B cell (primary cell): ENCODE measurements at regions not wholly inside any gene's neighbourhood (a gene's known extent, or its start where the extent isn't known, plus 50 kb on each side); places are given as distances from the start of the nearest gene placed in this dataset.

Experiments used
- ATAC-seq: fragments of 200-7000 bp; cut with Tn5 transposase; one replicate; pipeline ENCODE4 v1.10.0; 2021; ENCODE audit warnings: low read depth, mild to moderate bottlenecking, moderate number of reproducible peaks, moderate library complexity
- CTCF ChIA-PET: fragments of 350-600 bp; sonication (Branson Sonifier 250); formaldehyde crosslinking; loops from one replicate; lab custom pipeline; 2021; ENCODE audit warnings: antibody characterized with exemption, inconsistent platforms; lab: Charles Lee
- POLR2A ChIA-PET: fragments of 350-600 bp; sonication (Branson Sonifier 250); formaldehyde crosslinking; loops from one replicate; lab custom pipeline; 2021; ENCODE audit warnings: antibody characterized with exemption; lab: Charles Lee
- DNase-seq: peaks from one replicate; pipeline ENCODE4 v3.0.0; 2013
- H2AFZ ChIP-seq: 2 replicates; pipeline ENCODE4 v1.6.1; 2012; ENCODE audit warnings: mild to moderate bottlenecking, low read depth, low read length; ENCODE audit not compliant: insufficient read depth, poor library complexity, severe bottlenecking
- H3K27ac ChIP-seq, 2 donors: 1 replicate in 1 of 2; 2 replicates in 1 of 2; pipeline ENCODE4 v1.5.1; 2012 to 2013; ENCODE audit warnings: low read length in 2 of 2, mild to moderate bottlenecking in 2 of 2, moderate library complexity in 1 of 2
- H3K27me3 ChIP-seq, 4 experiments: fragments of 200-600 bp in 1 of 4; sonication (generic) in 1 of 4; replicated peaks in 1 of 4; 1 replicate in 2 of 4; 2 replicates in 2 of 4; pipeline versions ENCODE4 v1.6.1 to v1.7.0; 2013 to 2016; ENCODE audit warnings: low read length in 3 of 4, mild to moderate bottlenecking in 2 of 4, mixed read lengths in 1 of 4, moderate library complexity in 1 of 4; ENCODE audit not compliant: insufficient read depth in 4 of 4, control insufficient read depth in 3 of 4; ENCODE audit errors: control extremely low read depth in 1 of 4
- H3K36me3 ChIP-seq, 2 experiments: replicated peaks in 1 of 2; 1 replicate in 1 of 2; 2 replicates in 1 of 2; pipeline versions ENCODE4 v1.6.1 to v1.7.1; 2013; ENCODE audit warnings: low read length in 1 of 2; ENCODE audit not compliant: insufficient read depth in 2 of 2, control insufficient read depth in 1 of 2; ENCODE audit errors: control extremely low read depth in 1 of 2, extremely low read depth in 1 of 2
- H3K4me1 ChIP-seq, 2 donors: fragments of 200-600 bp in 1 of 2; sonication (generic) in 1 of 2; 1 replicate in 1 of 2; 2 replicates in 1 of 2; pipeline versions ENCODE4 v1.5.1 to v1.6.1; 2013 to 2017; ENCODE audit warnings: low read length in 2 of 2; ENCODE audit not compliant: control insufficient read depth in 2 of 2, insufficient read depth in 2 of 2
- H3K4me2 ChIP-seq: replicated peaks from 2 replicates; pipeline ENCODE3; 2012; ENCODE audit warnings: mild to moderate bottlenecking, low read depth, low read length; ENCODE audit not compliant: poor library complexity, severe bottlenecking
- H3K4me3 ChIP-seq, 5 experiments: fragments of 200-600 bp in 1 of 5; sonication (generic) in 1 of 5; 1 replicate in 3 of 5; 2 replicates in 2 of 5; pipeline versions ENCODE4 v1.5.1 to v1.7.0; 2011 to 2016; ENCODE audit warnings: low read length in 4 of 5, mild to moderate bottlenecking in 4 of 5, low read depth in 2 of 5, control low read depth in 1 of 5, moderate library complexity in 1 of 5; ENCODE audit not compliant: insufficient read depth in 1 of 5; ENCODE audit errors: control extremely low read depth in 1 of 5, extremely low read depth in 1 of 5
- H3K79me2 ChIP-seq: fragments of 200-600 bp; sonication (generic); one replicate; pipeline ENCODE4 v1.6.0; 2016; ENCODE audit warnings: low read length; ENCODE audit not compliant: control insufficient read depth, insufficient read depth
- H3K9ac ChIP-seq: fragments of 200-600 bp; sonication (generic); 2 replicates; pipeline ENCODE4 v1.6.1; 2017; ENCODE audit warnings: mild to moderate bottlenecking, low read length, moderate library complexity
- H3K9me3 ChIP-seq, 3 donors: one replicate each; pipeline versions ENCODE4 v1.6.1 to v1.7.1; 2013; ENCODE audit warnings: low read length in 2 of 3; ENCODE audit not compliant: control insufficient read depth in 2 of 3, insufficient read depth in 1 of 3; ENCODE audit errors: control extremely low read depth in 1 of 3
- H4K20me1 ChIP-seq: 2 replicates; pipeline ENCODE4 v1.6.0; 2012; ENCODE audit warnings: mild to moderate bottlenecking, low read length; ENCODE audit not compliant: insufficient read depth, control insufficient read depth, poor library complexity, severe bottlenecking
- H3K27ac Mint-ChIP-seq: one replicate; pipeline ENCODE4 v1.8.0; 2021; ENCODE audit warnings: mixed read lengths
- H3K27me3 Mint-ChIP-seq: one replicate; pipeline ENCODE4 v1.8.0; 2021; ENCODE audit warnings: mixed read lengths
- H3K4me1 Mint-ChIP-seq: one replicate; pipeline ENCODE4 v1.8.0; 2021; ENCODE audit warnings: mixed read lengths
- H3K4me3 Mint-ChIP-seq: one replicate; pipeline ENCODE4 v1.8.0; 2021; ENCODE audit warnings: mixed read lengths
- H3K9me3 Mint-ChIP-seq: one replicate; pipeline ENCODE4 v1.8.0; 2022; ENCODE audit warnings: mixed read lengths; ENCODE audit not compliant: insufficient read depth
- EZH2 ChIP-seq: IDR thresholded peaks from 2 replicates; pipeline ENCODE4 v1.6.1; 2012; ENCODE audit warnings: borderline replicate concordance, low read depth, mild to moderate bottlenecking, moderate library complexity, low read length; ENCODE audit not compliant: insufficient read depth, poor library complexity, severe bottlenecking
- WGBS: methylation state at CpG from one replicate; pipeline ENCODE4 v1.1.5; 2013; ENCODE audit warnings: missing lambda C conversion rate; ENCODE audit not compliant: insufficient coverage; 5-methylcytosine and 5-hydroxymethylcytosine counted together
- intact Hi-C: fragments of 100-400 bp; cut with micrococcal nuclease; formaldehyde crosslinking; loops from one replicate; pipeline ENCODE4 v1.10.0; 2022
- TF ChIP-seq, protein P1 (sequence below): fragments of 200-600 bp; IDR thresholded peaks from one replicate; pipeline ENCODE4 v1.8.0; 2022; ENCODE audit warnings: antibody characterized with exemption, mild to moderate bottlenecking

DNA sequence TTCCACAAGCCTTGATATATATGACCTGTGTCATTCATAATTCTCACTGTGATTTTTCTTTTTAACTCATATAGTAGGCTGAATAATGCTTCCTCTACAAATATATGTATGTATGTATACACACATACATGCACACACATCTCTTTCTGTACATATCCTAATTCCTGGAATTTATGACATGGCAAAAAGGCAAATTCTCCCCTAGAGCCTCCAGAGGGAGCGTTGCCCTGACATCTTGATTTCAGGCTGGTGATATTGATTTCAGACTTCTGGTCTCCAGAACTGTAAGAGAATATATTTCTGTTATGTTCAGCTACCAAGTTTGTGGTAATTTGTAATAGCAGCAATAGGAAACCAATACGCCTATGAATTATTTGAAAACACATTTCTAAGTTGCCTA is 166.6 kb upstream of the GAS1 start:
- H3K4me1 Mint-ChIP-seq, result no peaks in the 10 kb centered on the region
- H3K27ac ChIP-seq, result no peak overlapping the region
- no peak overlapping the region for H3K4me2 ChIP-seq
- H3K4me3 ChIP-seq, result no peak overlapping the region
- no peak overlapping the region for H3K27ac Mint-ChIP-seq
- H3K27me3 Mint-ChIP-seq, result no peaks in the 10 kb centered on the region
- H3K9ac ChIP-seq, result no peak overlapping the region
- TF ChIP-seq EZH2, result no peak
- TF ChIP-seq, protein P1, sequence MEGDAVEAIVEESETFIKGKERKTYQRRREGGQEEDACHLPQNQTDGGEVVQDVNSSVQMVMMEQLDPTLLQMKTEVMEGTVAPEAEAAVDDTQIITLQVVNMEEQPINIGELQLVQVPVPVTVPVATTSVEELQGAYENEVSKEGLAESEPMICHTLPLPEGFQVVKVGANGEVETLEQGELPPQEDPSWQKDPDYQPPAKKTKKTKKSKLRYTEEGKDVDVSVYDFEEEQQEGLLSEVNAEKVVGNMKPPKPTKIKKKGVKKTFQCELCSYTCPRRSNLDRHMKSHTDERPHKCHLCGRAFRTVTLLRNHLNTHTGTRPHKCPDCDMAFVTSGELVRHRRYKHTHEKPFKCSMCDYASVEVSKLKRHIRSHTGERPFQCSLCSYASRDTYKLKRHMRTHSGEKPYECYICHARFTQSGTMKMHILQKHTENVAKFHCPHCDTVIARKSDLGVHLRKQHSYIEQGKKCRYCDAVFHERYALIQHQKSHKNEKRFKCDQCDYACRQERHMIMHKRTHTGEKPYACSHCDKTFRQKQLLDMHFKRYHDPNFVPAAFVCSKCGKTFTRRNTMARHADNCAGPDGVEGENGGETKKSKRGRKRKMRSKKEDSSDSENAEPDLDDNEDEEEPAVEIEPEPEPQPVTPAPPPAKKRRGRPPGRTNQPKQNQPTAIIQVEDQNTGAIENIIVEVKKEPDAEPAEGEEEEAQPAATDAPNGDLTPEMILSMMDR, result no peak
- no peaks in the 10 kb centered on the region for H3K9me3 Mint-ChIP-seq
- intact Hi-C loops, result no loop called here
- no peaks in the 10 kb centered on the region for H3K36me3 ChIP-seq
- no peak for ATAC-seq
- no peaks in the 10 kb centered on the region for H4K20me1 ChIP-seq
- H3K27me3 ChIP-seq, result no peaks in the 10 kb centered on the region
- peaks cover 0 to 2% (median 0%) of the 10 kb centered on the region in 3 donors for H3K9me3 ChIP-seq
- H3K79me2 ChIP-seq, result no peaks in the 10 kb centered on the region
- WGBS, result no CpG with 5 or more reads among the region's 2 CpGs
- ChIA-PET POLR2A (no interaction called here), CTCF (no interaction called here)
- H3K4me3 Mint-ChIP-seq, result no peak overlapping the region
- no peak for DNase-seq
- H2AFZ ChIP-seq, result no peak overlapping the region
- H3K4me1 ChIP-seq, result no peaks in the 10 kb centered on the region

DNA sequence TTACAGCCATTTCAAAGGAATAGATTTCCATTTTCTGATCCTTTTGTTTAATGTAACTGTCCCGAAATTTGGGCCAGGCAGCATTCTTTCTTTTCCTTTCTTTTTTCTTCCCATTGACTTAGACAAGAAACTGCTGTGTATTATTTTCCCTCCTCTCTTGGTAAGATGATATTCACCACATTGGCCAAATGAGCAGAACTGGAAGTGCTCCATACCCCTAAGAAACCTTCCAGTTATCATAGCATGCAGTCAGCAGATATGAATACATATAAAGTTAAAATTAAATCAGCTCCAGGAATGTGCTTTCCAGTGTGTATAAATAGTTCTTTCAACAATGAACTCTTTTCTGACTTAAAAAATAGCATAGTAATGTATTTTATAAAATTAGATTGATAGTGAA is 168.5 kb upstream of the GAS1 start:
- ChIA-PET POLR2A (no interaction called here), CTCF (no interaction called here)
- Histone ChIP-seq H3K9me3 (peaks cover 0 to 2% (median 0%) of the 10 kb centered on the region in 3 donors), H3K4me1 (no peaks in the 10 kb centered on the region), H3K9ac (no peak overlapping the region), H3K79me2 (no peaks in the 10 kb centered on the region), H3K4me2 (no peak overlapping the region), H3K4me3 (no peak overlapping the region), H3K36me3 (no peaks in the 10 kb centered on the region), H3K27ac (no peak overlapping the region), H4K20me1 (no peaks in the 10 kb centered on the region), H3K27me3 (no peaks in the 10 kb centered on the region), H2AFZ (no peak overlapping the region)
- intact Hi-C loops, result no loop called here
- Mint-ChIP-seq H3K27ac (no peak overlapping the region), H3K4me3 (no peak overlapping the region), H3K9me3 (peaks cover 2% of the 10 kb centered on the region), H3K27me3 (peaks cover 3% of the 10 kb centered on the region), H3K4me1 (no peaks in the 10 kb centered on the region)
- DNase-seq (no peak), ATAC-seq (no peak)
- 100% methylated on average over 1 of the region's 1 CpG for WGBS
- TF ChIP-seq EZH2, result no peak
- TF ChIP-seq, protein P1, result no peak
